Effector CD8-positive, alpha-beta T cell (primary cell): ENCODE measurements at regions not wholly inside any gene's neighbourhood (a gene's known extent, or its start where the extent isn't known, plus 50 kb on each side); places are given as distances from the start of the nearest gene placed in this dataset.

ENCODE experiments used
- DNase-seq: peaks from one replicate; lab custom pipeline; 2025; lab: John Stamatoyannopoulos, UW

- DNase-seq, result no peak
Measured at GRCh38 chr17:77266891-77267341, 126.1 kb downstream of the SEC14L1 start.

GRCh38 chr17:77269696-77270681, 129.2 kb downstream of the SEC14L1 start:
- DNase-seq, result no peak

- DNase-seq, result no peak
Measured at GRCh38 chr17:77271411-77271810, 130.6 kb downstream of the SEC14L1 start.

GRCh38 chr17:77273397-77274085, 132.8 kb downstream of the SEC14L1 start:
- DNase-seq, result no peak

- no peak for DNase-seq
Measured at GRCh38 chr17:77274096-77274845, 133.5 kb downstream of the SEC14L1 start.

GRCh38 chr17:77279448-77280303, 138.9 kb downstream of the SEC14L1 start:
- DNase-seq, result no peak

GRCh38 chr17:77280304-77281121, 139.7 kb downstream of the SEC14L1 start:
- no peak for DNase-seq

GRCh38 chr17:77281122-77281903, 140.5 kb downstream of the SEC14L1 start:
- peak; percentile 60 for DNase-seq

- no peak for DNase-seq
Measured at GRCh38 chr17:77281904-77282367, 141.2 kb downstream of the SEC14L1 start.

GRCh38 chr17:77282524-77283515, 142.1 kb downstream of the SEC14L1 start:
- no peak for DNase-seq

- no peak for DNase-seq
Measured at GRCh38 chr17:77284023-77284617, 143.4 kb downstream of the SEC14L1 start.

- DNase-seq, result no peak
Measured at GRCh38 chr17:77285594-77286390, 145.0 kb downstream of the SEC14L1 start.

- no peak for DNase-seq
Measured at GRCh38 chr17:77286391-77286640, 145.5 kb downstream of the SEC14L1 start.

- no peak for DNase-seq
Measured at GRCh38 chr17:77286641-77287431, 146.1 kb downstream of the SEC14L1 start.

- no peak for DNase-seq
Measured at GRCh38 chr17:77287432-77288068, 146.8 kb downstream of the SEC14L1 start.

- no peak for DNase-seq
Measured at GRCh38 chr17:77288115-77288619, 147.4 kb downstream of the SEC14L1 start.
